CD4-positive, CD25-positive, alpha-beta regulatory T cell (primary cell): ENCODE measurements at regions not wholly inside any gene's neighbourhood (a gene's known extent, or its start where the extent isn't known, plus 50 kb on each side); places are given as distances from the start of the nearest gene placed in this dataset.

Source experiments
- ATAC-seq, 2 donors: fragments of 150-1000 bp; cut with Tn5 transposase; one replicate each; pipeline ENCODE4 v1.10.0; 2021; ENCODE audit warnings: low read depth in 2 of 2, moderate number of reproducible peaks in 2 of 2, moderate library complexity in 1 of 2
- DNase-seq, 3 donors: peaks; one replicate each; pipeline versions ENCODE4 v3.0.0 to v3.0.0-alpha.2; 2012 to 2022; ENCODE audit warnings: mixed read lengths in 1 of 3
- H3K27ac ChIP-seq: one replicate; pipeline ENCODE4 v1.7.0; 2013; ENCODE audit warnings: mild to moderate bottlenecking, low read length; ENCODE audit not compliant: insufficient read depth, poor library complexity, severe bottlenecking
- H3K27me3 ChIP-seq: one replicate; pipeline ENCODE4 v1.7.0; 2013; ENCODE audit warnings: low read length; ENCODE audit not compliant: control insufficient read depth, insufficient read depth
- H3K36me3 ChIP-seq: one replicate; pipeline ENCODE4 v1.7.0; 2013; ENCODE audit warnings: mild to moderate bottlenecking, low read length, moderate library complexity; ENCODE audit not compliant: control insufficient read depth, insufficient read depth
- H3K4me1 ChIP-seq: 2 replicates; pipeline ENCODE4 v1.7.0; 2013; ENCODE audit warnings: mild to moderate bottlenecking, low read length; ENCODE audit not compliant: insufficient read depth, control insufficient read depth, poor library complexity, severe bottlenecking
- H3K4me3 ChIP-seq: one replicate; pipeline ENCODE4 v1.7.0; 2013; ENCODE audit warnings: low read depth, mild to moderate bottlenecking, low read length, moderate library complexity
- H3K9me3 ChIP-seq, 2 experiments: 1 replicate in 1 of 2; 2 replicates in 1 of 2; pipeline ENCODE4 v1.7.0; 2013; ENCODE audit warnings: low read length in 2 of 2, mild to moderate bottlenecking in 1 of 2, moderate library complexity in 1 of 2; ENCODE audit not compliant: control insufficient read depth in 2 of 2
- H3K27ac Mint-ChIP-seq, 3 donors: one replicate each; pipeline ENCODE4 v1.8.0; 2020 to 2022; ENCODE audit warnings: mild to moderate bottlenecking in 3 of 3, mixed read lengths in 3 of 3, moderate library complexity in 2 of 3
- H3K27me3 Mint-ChIP-seq: one replicate; pipeline ENCODE4 v1.8.0; 2022; ENCODE audit warnings: mild to moderate bottlenecking, mixed read lengths
- H3K36me3 Mint-ChIP-seq: one replicate; pipeline ENCODE4 v1.8.0; 2020; ENCODE audit warnings: mixed read lengths
- H3K4me1 Mint-ChIP-seq, 4 donors: one replicate each; pipeline ENCODE4 v1.8.0; 2020 to 2022; ENCODE audit warnings: mixed read lengths in 4 of 4, mild to moderate bottlenecking in 1 of 4
- H3K4me3 Mint-ChIP-seq, 4 donors: one replicate each; pipeline ENCODE4 v1.8.0; 2020 to 2022; ENCODE audit warnings: mild to moderate bottlenecking in 4 of 4, mixed read lengths in 4 of 4, moderate library complexity in 3 of 4
- H3K9me3 Mint-ChIP-seq, 7 donors: one replicate each; pipeline ENCODE4 v1.8.0; 2020 to 2022; ENCODE audit warnings: mixed read lengths in 7 of 7, mild to moderate bottlenecking in 3 of 7, moderate library complexity in 2 of 7

DNA sequence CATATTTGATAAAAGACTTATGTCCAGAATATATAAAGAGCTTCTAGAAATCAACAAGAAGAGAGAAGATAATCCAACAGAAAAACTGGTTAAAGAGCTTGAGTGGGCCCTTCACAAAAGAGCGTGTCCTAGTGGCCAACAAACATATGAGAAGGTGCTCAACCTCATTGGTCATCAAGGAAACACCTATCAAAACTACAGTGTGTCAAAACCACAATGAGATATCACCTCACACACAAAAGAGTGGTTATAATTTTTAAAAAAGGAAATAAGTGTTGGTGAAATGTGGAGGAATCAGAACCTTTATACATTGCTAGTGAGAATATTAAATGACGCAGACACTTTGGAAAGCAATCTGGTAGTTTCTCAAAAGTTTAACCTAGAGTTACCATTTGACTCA lies 68.4 kb upstream of the KLF13 start:
- peaks cover 5% of the 10 kb centered on the region for H3K27me3 Mint-ChIP-seq
- Histone ChIP-seq H3K9me3 (no peaks in the 10 kb centered on the region), H3K4me1 (peaks cover 30% of the 10 kb centered on the region), H3K27me3 (no peaks in the 10 kb centered on the region), H3K4me3 (no peak overlapping the region), H3K36me3 (no peaks in the 10 kb centered on the region), H3K27ac (no peak overlapping the region)
- peak overlapping the region in 1 of 3 donors; percentile 31 for H3K27ac Mint-ChIP-seq
- ATAC-seq, result no peak
- DNase-seq, result no peak
- no peaks in the 10 kb centered on the region for H3K36me3 Mint-ChIP-seq
- no peak overlapping the region for H3K4me3 Mint-ChIP-seq
- no peaks in the 10 kb centered on the region for H3K9me3 Mint-ChIP-seq
- peaks cover 7 to 74% (median 42%) of the 10 kb centered on the region in 4 donors for H3K4me1 Mint-ChIP-seq

DNA sequence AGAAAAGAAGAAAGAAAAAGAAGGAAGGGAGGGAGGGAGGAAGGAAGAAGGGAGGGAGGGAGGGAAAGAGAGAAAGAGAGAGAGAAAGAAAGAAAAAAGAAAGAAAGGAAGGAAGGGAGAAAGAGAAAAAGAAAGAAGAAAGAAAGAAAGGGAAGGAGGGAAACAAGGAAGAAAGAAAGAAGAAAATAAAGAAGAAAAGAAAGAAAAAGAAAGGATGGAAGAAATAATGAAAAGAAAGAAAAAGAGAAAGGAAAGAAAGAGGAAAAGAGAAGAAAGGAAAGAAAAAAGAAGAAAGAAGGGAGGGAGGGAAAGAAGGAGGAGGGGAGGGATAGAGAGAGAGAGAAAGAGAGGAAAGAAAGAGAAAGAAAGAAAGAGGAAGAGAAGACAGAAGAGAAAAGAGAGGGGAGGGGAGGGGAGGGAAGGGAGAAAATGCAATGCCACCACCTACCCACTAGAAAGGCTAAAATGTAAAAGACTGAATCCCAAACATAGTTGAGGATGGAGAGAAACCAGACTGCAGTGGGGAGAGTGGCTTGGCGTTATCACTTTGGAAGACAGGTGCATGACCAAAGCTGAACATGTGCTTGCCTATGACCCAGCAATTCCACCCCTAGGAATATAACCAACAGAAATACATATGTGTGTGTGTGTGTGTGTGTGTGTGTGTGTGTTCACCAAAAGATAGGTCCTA lies 66.9 kb upstream of the KLF13 start:
- Mint-ChIP-seq H3K4me3 (peak overlapping the region in 1 of 4 donors; percentile 84), H3K27ac (peak overlapping the region in 1 of 3 donors; percentile 83)

DNA sequence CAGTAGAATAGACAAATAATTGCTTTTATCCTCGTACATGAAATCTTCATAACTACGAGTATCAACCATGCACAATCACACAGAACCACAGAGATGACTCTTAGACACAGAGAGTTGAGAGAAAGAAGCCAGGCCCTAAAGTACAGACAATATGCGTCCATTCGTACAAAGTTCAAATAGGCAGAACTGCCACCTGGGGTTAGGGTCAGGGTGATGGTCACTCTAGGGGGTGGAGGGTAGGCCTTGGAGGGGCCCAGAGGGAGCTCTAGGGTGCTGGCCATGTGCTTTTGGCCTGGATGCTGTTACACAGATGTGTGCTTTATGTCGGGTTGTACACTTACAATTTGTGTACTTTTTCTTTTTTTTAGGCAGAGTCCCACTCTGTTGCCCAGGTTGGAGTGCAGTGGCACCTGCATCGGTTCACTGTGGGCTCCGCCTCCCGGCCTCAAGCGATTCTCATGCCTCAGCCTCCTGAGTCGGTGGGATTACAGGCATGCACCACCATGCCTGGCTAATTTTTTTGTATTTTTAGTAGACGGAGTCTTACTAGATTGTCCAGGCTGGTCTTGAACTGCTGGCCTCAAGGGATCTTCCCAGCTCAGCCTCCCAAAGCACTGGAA lies 65.9 kb upstream of the KLF13 start:
- Histone ChIP-seq H3K9me3 (no peaks in the 10 kb centered on the region), H3K27me3 (no peaks in the 10 kb centered on the region), H3K4me3 (no peak overlapping the region), H3K4me1 (peaks cover 55% of the 10 kb centered on the region), H3K27ac (no peak overlapping the region), H3K36me3 (no peaks in the 10 kb centered on the region)
- no peaks in the 10 kb centered on the region for H3K27me3 Mint-ChIP-seq
- H3K4me3 Mint-ChIP-seq, result peak overlapping the region in 1 of 4 donors; percentile 84
- no peak for DNase-seq
- no peaks in the 10 kb centered on the region for H3K9me3 Mint-ChIP-seq
- peak overlapping the region in 1 of 3 donors; percentile 97 for H3K27ac Mint-ChIP-seq
- no peak for ATAC-seq
- H3K36me3 Mint-ChIP-seq, result no peaks in the 10 kb centered on the region
- peaks cover 7 to 86% (median 51%) of the 10 kb centered on the region in 4 donors for H3K4me1 Mint-ChIP-seq

More for the DNA sequence above, 66.9 kb upstream of the KLF13 start:
- Mint-ChIP-seq H3K4me1 (peaks cover 7 to 85% (median 52%) of the 10 kb centered on the region in 4 donors), H3K36me3 (no peaks in the 10 kb centered on the region), H3K27me3 (peaks cover 5% of the 10 kb centered on the region), H3K9me3 (no peaks in the 10 kb centered on the region)
- Histone ChIP-seq H3K36me3 (no peaks in the 10 kb centered on the region), H3K4me3 (no peak overlapping the region), H3K27ac (no peak overlapping the region), H3K27me3 (no peaks in the 10 kb centered on the region), H3K4me1 (peaks cover 44% of the 10 kb centered on the region), H3K9me3 (no peaks in the 10 kb centered on the region)
- no peak for ATAC-seq
- DNase-seq, result no peak

DNA sequence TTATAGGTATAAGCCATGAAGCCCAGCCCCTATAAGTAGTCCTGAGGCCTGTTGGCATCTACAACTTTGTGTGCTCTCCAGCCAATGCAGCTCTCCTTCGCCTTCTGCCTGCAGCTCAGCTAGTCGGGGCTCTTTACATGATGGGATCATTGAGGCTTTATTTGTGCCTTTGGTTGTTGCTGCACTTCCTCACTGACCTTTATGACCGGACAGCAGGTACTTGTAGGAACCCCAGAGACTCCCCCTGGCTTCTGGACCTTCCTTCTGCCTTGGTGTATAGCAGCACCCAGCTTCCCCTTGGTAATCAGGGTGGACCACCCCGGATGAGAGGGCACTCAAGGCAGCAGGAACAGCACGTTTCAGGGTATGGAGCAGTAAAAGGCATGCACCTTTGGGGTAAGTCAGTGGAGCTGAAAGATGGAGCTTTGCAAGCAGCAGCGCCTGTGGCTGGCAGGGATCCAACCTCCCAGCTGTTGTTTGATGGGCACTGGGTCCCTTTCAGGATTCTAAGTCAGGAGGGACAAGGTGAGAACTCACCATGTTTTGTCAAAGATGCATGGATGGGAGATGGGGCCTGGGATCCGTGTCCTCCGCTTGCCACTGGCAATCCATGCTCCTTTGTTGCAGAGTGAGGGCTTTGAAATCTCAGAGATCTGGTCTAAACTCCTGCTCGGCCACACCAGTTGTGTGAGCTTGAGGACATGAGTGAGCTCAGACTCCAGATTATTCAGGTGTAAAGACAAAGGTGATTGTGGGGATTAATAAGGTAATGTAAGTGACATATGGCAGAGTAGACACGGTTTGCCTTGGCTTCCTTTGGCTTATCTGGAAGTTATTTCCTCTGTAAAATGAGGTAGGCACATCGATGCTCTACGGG lies 65.1 kb upstream of the KLF13 start:
- peak overlapping the region in 3 of 4 donors; percentile 29 to 64 (median 42) for H3K4me3 Mint-ChIP-seq
- no peak overlapping the region for H3K27ac ChIP-seq
- peaks cover 10 to 89% (median 55%) of the 10 kb centered on the region in 4 donors for H3K4me1 Mint-ChIP-seq

GRCh38 chr15:31262143-31262530 lies 64.5 kb upstream of the KLF13 start:
- no peaks in the 10 kb centered on the region for H3K36me3 ChIP-seq
- no peaks in the 10 kb centered on the region for H3K36me3 Mint-ChIP-seq
- H3K9me3 Mint-ChIP-seq, result no peaks in the 10 kb centered on the region
- H3K4me1 ChIP-seq, result peaks cover 59% of the 10 kb centered on the region
- no peaks in the 10 kb centered on the region for H3K9me3 ChIP-seq
- no peaks in the 10 kb centered on the region for H3K27me3 Mint-ChIP-seq
- H3K4me3 Mint-ChIP-seq, result peak overlapping the region in 2 of 4 donors; percentile 29 to 42
- H3K27ac Mint-ChIP-seq, result peak overlapping the region; percentile 90 to 97 (median 96)
- no peak for ATAC-seq
- H3K4me3 ChIP-seq, result no peak overlapping the region
- no peak for DNase-seq
- H3K27me3 ChIP-seq, result no peaks in the 10 kb centered on the region
- H3K27ac ChIP-seq, result peak overlapping the region; percentile 36
- peaks cover 13 to 89% (median 57%) of the 10 kb centered on the region in 4 donors for H3K4me1 Mint-ChIP-seq

More for the DNA sequence above, 65.1 kb upstream of the KLF13 start:
- H3K36me3 Mint-ChIP-seq, result no peaks in the 10 kb centered on the region
- Histone ChIP-seq H3K4me3 (no peak overlapping the region), H3K27me3 (no peaks in the 10 kb centered on the region), H3K9me3 (no peaks in the 10 kb centered on the region), H3K36me3 (no peaks in the 10 kb centered on the region), H3K4me1 (peaks cover 59% of the 10 kb centered on the region)
- no peak for ATAC-seq
- no peaks in the 10 kb centered on the region for H3K27me3 Mint-ChIP-seq
- peak overlapping the region; percentile 85 to 97 (median 90) for H3K27ac Mint-ChIP-seq
- DNase-seq, result no peak
- H3K9me3 Mint-ChIP-seq, result no peaks in the 10 kb centered on the region

DNA sequence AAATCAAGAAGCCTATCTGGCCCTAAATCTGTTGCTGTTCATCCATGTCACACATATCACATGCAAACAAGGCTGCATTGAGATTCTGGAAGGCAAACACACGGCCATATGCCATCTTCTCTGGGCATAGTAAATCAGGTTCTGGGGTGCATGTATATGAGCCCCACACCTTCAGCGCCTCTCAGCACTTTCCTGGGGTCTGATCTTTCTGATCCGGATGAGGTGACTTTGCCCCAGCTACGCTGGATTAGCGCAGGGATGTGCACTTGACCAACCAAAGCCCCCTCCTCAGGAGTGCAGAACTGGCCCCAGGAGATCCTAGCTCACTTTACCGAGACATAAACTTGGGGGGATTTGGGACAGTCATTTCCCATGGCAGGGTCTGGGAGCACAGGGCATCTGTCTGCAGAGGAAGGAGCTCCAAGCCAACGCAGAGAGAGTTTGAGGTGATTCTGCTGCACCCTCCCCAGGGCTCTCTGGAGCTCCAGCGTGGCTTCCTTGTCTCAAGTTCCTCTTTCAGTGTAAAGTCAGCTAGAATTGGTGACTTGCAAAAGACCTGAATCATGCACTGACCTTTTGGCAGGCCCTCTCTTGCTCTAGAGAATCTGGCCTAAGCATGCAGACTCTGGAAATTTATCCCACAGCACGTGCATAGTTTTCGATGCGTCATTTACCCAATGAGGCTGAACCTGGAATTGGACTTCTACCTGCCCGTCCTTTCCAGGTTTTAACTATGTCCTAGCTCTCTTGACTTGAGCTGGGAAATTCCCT lies 63.5 kb upstream of the KLF13 start:
- DNase-seq, result peak in 1 of 3 donors; percentile 51

More for the DNA sequence above, 63.5 kb upstream of the KLF13 start:
- no peaks in the 10 kb centered on the region for H3K9me3 ChIP-seq
- Mint-ChIP-seq H3K36me3 (no peaks in the 10 kb centered on the region), H3K4me3 (peak overlapping the region in 3 of 4 donors; percentile 65 to 92 (median 79)), H3K9me3 (no peaks in the 10 kb centered on the region), H3K4me1 (peaks cover 13 to 91% (median 58%) of the 10 kb centered on the region in 4 donors), H3K27me3 (no peaks in the 10 kb centered on the region), H3K27ac (peak overlapping the region; percentile 96 to 100 (median 97))
- no peaks in the 10 kb centered on the region for H3K27me3 ChIP-seq
- peak overlapping the region; percentile 91 for H3K27ac ChIP-seq
- no peak for ATAC-seq
- no peak overlapping the region for H3K4me3 ChIP-seq
- peaks cover 66% of the 10 kb centered on the region for H3K4me1 ChIP-seq
- no peaks in the 10 kb centered on the region for H3K36me3 ChIP-seq
